Loucy (cell line): ENCODE measurements at regions not wholly inside any gene's neighbourhood (a gene's known extent, or its start where the extent isn't known, plus 50 kb on each side); places are given as distances from the start of the nearest gene placed in this dataset.

Experiments used
- H2AFZ ChIP-seq: fragments of 200-600 bp; sonication (generic); 2 replicates; pipeline ENCODE4 v1.6.0; 2016; ENCODE audit warnings: antibody characterized with exemption, mild to moderate bottlenecking, low read length, moderate library complexity
- H3F3A ChIP-seq: fragments of 200-600 bp; 2 replicates; pipeline ENCODE4 v1.6.0; 2016; ENCODE audit warnings: antibody characterized with exemption, low read depth, mild to moderate bottlenecking
- H3K27me3 ChIP-seq: fragments of 200-600 bp; sonication (generic); 2 replicates; pipeline ENCODE4 v1.6.1; 2014; ENCODE audit warnings: low read length, mild to moderate bottlenecking; ENCODE audit not compliant: insufficient read depth, poor library complexity, severe bottlenecking
- H3K36me3 ChIP-seq: fragments of 200-600 bp; sonication (generic); 2 replicates; pipeline ENCODE4 v1.6.1; 2016; ENCODE audit warnings: low read length; ENCODE audit not compliant: insufficient read depth
- H3K4me1 ChIP-seq: fragments of 200-600 bp; sonication (generic); 2 replicates; pipeline ENCODE4 v1.5.1; 2014; ENCODE audit warnings: low read length, mild to moderate bottlenecking; ENCODE audit not compliant: insufficient read depth, poor library complexity, severe bottlenecking
- H3K4me2 ChIP-seq: fragments of 200-600 bp; sonication (generic); 2 replicates; pipeline ENCODE4 v1.6.0; 2014; ENCODE audit warnings: antibody characterized with exemption, low read length, low read depth, mild to moderate bottlenecking; ENCODE audit not compliant: poor library complexity, severe bottlenecking
- H3K4me3 ChIP-seq: fragments of 200-600 bp; sonication (generic); 2 replicates; pipeline ENCODE4 v1.5.1; 2014; ENCODE audit warnings: low read length, mild to moderate bottlenecking, mixed read lengths; ENCODE audit not compliant: poor library complexity, severe bottlenecking
- H3K79me2 ChIP-seq: fragments of 200-600 bp; sonication (generic); 2 replicates; pipeline ENCODE4 v1.6.1; 2014; ENCODE audit warnings: low read length; ENCODE audit not compliant: insufficient read depth
- H3K9ac ChIP-seq: fragments of 200-600 bp; sonication (generic); 2 replicates; pipeline ENCODE4 v1.6.0; 2014; ENCODE audit warnings: mild to moderate bottlenecking, low read depth, low read length, moderate library complexity; ENCODE audit not compliant: poor library complexity, severe bottlenecking
- H3K9me2 ChIP-seq: fragments of 200-600 bp; sonication (generic); replicated peaks from 2 replicates; pipeline ENCODE4 v1.6.1; 2016; ENCODE audit warnings: low read depth, low read length, mixed read lengths
- H3K9me3 ChIP-seq: fragments of 200-600 bp; sonication (generic); 2 replicates; pipeline ENCODE4 v1.6.1; 2014; ENCODE audit warnings: mild to moderate bottlenecking, antibody characterized with exemption, low read length, low read depth; ENCODE audit not compliant: insufficient read depth
- H4K20me1 ChIP-seq: fragments of 200-600 bp; sonication (generic); 2 replicates; pipeline ENCODE4 v1.6.0; 2014; ENCODE audit warnings: antibody characterized with exemption, low read length, mild to moderate bottlenecking; ENCODE audit not compliant: insufficient read depth, poor library complexity, severe bottlenecking
- CTCF ChIP-seq: fragments of 200-600 bp; sonication (generic); conservative IDR thresholded peaks from 2 replicates; pipeline ENCODE4 v1.5.1; 2014; ENCODE audit warnings: mild to moderate bottlenecking, antibody characterized with exemption, low read length
- EZH2phosphoT487 ChIP-seq: fragments of 200-600 bp; IDR thresholded peaks from 2 replicates; pipeline ENCODE4 v1.6.1; 2018; ENCODE audit warnings: antibody characterized with exemption, mild to moderate bottlenecking, moderate library complexity, borderline replicate concordance

DNA sequence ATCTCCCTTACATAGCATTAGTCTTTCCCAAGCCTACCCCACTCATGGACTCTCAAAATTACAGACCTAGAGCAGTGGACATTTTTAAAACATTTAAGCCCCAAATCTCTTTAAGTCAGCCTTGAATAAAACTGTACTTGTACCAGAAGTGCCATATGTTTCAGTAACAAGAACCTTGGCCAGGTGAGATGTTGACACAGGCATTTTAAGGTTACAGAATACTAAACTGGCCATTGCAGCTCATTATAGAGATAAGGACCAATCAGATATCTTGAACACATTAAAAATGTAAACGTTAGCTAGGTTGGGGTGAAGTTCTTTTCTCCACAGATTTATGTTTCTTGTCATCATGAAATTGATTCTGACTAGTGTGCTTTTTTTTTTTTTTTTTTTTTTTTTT, 103.8 kb upstream of the MIER3 start:
- H3K4me2 ChIP-seq: no peak overlapping the region
- no peaks in the 10 kb centered on the region for H3K79me2 ChIP-seq
- no peak overlapping the region for H3K9ac ChIP-seq
- H3K27me3 ChIP-seq: no peaks in the 10 kb centered on the region
- H3K4me3 ChIP-seq: no peak overlapping the region
- H3K4me1 ChIP-seq: no peaks in the 10 kb centered on the region
- no peaks in the 10 kb centered on the region for H4K20me1 ChIP-seq
- no peaks in the 10 kb centered on the region for H3K36me3 ChIP-seq
- no peaks in the 10 kb centered on the region for H3K9me2 ChIP-seq
- H2AFZ ChIP-seq: peak overlapping the region; percentile 45; the same call in 1 of the 2 replicates
- no peak for TF ChIP-seq EZH2phosphoT487
- TF ChIP-seq CTCF: no peak
- H3K9me3 ChIP-seq: no peaks in the 10 kb centered on the region
- no peaks in the 10 kb centered on the region for H3F3A ChIP-seq

- no peak overlapping the region for H2AFZ ChIP-seq
- H3K27me3 ChIP-seq: no peaks in the 10 kb centered on the region
- H4K20me1 ChIP-seq: no peaks in the 10 kb centered on the region
- no peaks in the 10 kb centered on the region for H3K9me3 ChIP-seq
- no peaks in the 10 kb centered on the region for H3F3A ChIP-seq
- H3K79me2 ChIP-seq: no peaks in the 10 kb centered on the region
- peaks cover 7% of the 10 kb centered on the region for H3K4me1 ChIP-seq
- no peak overlapping the region for H3K4me3 ChIP-seq
- TF ChIP-seq CTCF: no peak
- TF ChIP-seq EZH2phosphoT487: no peak
- no peaks in the 10 kb centered on the region for H3K9me2 ChIP-seq
- no peak overlapping the region for H3K9ac ChIP-seq
- H3K36me3 ChIP-seq: no peaks in the 10 kb centered on the region
- H3K4me2 ChIP-seq: no peak overlapping the region
These were observed 110.1 kb upstream of the GPBP1 start for GRCh38 chr5:57063773-57064172.

GRCh38 chr5:57066924-57067596, 106.8 kb upstream of the GPBP1 start:
- H3K4me2 ChIP-seq: no peak overlapping the region
- H3K79me2 ChIP-seq: no peaks in the 10 kb centered on the region
- TF ChIP-seq EZH2phosphoT487 (no peak), CTCF (no peak)
- peaks cover 7% of the 10 kb centered on the region for H3K4me1 ChIP-seq
- no peaks in the 10 kb centered on the region for H3K27me3 ChIP-seq
- no peaks in the 10 kb centered on the region for H4K20me1 ChIP-seq
- no peaks in the 10 kb centered on the region for H3K9me2 ChIP-seq
- no peaks in the 10 kb centered on the region for H3K9me3 ChIP-seq
- H3K36me3 ChIP-seq: no peaks in the 10 kb centered on the region
- H3K9ac ChIP-seq: no peak overlapping the region
- no peak overlapping the region for H3K4me3 ChIP-seq
- no peaks in the 10 kb centered on the region for H3F3A ChIP-seq
- no peak overlapping the region for H2AFZ ChIP-seq
